COR-L47 (cell line): ENCODE measurements at regions not wholly inside any gene's neighbourhood (a gene's known extent, or its start where the extent isn't known, plus 50 kb on each side); places are given as distances from the start of the nearest gene placed in this dataset.
"Not testable (repeated sequence)": the region's sequence is repeated elsewhere in the genome, so short reads cannot be mapped to it uniquely, and the experiment has no call there.

ENCODE experiments used
- DNase-seq: peaks from one replicate; lab custom pipeline; 2025; lab: John Stamatoyannopoulos, UW

DNA sequence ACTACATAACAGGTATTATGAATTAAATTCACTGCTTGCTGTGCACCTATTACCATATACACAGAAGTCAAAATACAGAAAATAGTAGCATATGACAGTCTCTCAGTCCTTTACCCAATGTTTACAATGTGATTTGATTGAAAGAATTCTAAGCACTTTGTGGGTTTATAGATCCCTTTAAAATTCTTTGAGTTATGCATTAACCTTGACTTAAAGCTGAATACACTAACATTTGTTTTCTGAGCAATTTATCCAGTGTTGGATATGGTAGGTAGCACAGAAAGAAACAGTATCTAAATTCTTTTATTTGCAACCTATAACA lies 230.8 kb upstream of the DDI1 start:
- no peak for DNase-seq

DNA sequence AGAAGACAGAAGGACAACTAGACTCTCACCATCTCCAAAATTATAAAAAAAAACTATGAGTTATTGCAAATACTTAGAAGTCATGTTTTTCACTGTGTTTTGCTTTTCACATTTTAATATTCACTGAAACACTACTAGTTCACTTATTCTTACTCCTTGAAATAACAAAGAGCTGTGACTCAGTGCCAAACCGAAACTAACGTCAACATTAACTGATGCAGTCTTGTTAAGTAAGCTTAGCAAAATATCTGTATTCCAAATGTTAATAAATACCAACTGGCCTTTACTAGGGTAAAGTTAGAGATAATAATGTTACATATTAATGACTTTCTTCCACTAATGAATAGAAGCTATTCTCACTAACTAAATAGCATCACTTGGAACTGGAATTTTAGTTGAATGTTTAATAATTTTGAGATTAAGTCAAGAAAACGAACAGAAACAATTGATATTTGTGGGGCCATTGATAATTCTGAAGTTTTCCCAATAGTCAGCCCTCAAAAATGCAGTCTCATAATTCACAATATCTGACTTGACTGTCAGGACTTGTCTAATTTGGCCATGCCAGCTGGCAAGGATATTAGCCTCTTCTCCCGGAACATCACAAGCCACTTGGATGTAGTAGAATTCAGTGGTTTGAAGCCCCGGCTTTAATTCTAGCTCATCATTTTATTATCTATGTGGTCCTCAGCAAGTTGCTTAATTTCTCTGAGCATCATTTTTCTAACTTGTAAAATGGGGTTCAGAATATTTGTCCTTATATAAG lies 230.1 kb upstream of the DDI1 start:
- no peak for DNase-seq

DNA sequence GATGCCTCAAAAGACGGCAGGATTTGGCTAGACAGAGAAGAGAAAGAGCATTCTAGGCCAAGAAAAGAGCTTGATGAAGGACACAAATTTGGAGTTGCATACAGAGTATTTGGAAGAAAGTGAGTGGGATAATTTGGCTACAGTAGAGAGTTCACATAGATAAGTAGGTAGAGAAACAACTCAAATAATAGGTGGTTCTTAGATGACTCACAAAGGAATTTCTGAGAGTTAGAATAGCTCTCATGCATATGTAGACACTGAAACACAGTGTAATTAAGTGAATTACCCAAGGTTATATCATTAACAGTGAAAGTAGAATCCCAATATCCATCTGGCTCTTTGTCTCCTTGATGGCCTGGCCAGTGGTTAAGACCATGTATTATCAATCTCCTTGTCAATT lies 228.6 kb upstream of the DDI1 start:
- DNase-seq = no peak

DNA sequence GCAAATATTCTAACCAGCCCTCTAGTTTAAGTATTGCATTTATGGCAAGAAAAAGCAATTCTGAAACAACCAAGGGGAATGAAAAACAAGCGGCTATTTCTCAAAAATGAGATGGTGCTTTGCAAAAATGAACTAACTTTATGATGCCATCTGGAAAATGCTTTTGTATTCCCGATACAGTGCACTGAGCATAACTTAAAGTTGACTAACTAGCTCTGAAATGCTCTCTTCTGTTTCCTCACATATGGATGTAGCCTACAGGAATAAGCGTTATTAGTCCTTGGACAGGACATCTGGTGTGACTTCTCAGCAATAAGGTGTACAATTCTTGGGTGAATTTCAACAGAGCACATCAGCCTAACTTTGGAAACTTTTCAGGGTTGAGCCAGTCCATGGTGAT lies 228.2 kb upstream of the DDI1 start:
- DNase-seq = no peak

DNA sequence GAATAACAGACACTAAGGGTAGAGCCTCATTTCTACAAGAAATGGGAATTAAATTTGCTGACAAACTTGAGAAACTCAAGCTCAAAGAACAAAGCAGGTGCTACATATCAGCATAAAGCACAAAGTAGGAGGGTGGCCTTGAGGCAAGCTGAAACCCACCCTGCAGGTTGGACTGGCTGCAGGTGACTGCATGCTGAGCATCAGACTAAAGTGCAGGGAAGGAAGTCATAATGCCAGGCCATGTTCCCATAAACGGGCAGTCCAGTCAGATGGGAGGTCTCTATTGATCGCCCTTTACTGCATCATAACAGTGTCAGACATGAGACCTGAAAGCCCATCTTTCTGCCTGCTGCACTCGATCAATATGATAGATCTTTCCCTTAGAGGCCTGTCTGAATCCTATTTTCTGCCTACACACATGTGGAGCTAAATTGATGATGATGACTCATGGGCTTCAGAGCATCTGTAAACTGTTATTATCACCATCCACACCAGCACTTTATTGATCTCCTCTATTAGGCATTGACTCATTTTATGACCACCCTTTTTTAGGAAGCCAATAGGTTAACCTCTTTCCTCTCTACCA lies 224.5 kb upstream of the DDI1 start:
- DNase-seq = no peak

DNA sequence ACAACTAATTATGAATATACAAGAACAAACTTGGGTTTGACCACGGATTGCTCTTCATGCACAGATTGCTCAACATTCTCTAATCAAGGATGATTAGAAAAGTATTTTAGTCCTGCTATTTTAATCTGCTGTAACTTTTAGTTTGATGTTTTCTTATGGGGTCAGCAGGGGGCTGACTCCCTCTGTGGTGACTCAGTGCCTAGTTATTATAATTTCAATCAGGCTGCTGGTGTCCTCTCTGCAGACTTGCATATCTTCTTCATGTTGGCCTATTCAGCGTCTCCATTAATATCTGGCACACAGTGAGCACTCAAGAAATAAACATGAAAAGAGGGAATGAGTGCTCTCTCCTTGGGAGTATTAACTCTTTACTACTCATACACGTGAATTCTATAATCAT lies 223.8 kb upstream of the DDI1 start:
- no peak for DNase-seq

DNA sequence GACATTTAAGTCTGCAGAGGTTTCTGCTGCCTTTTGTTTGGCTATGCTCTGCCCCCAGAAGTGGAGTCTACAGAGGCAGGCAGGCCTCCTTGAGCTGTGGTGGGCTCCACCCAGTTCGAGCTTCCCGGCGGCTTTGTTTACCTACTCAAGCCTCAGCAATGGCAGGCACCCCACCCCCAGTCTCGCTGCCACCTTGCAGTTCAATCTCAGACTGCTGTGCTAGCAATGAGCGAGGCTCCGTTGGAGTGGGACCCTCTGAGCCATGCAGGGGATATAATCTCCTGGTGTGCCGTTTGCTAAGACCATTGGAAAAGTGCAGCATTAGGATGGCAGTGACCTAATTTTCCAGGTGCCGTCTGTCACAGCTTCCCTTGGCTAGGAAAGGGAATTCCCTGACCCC lies 216.1 kb upstream of the DDI1 start:
- not testable (repeated sequence) for DNase-seq

DNA sequence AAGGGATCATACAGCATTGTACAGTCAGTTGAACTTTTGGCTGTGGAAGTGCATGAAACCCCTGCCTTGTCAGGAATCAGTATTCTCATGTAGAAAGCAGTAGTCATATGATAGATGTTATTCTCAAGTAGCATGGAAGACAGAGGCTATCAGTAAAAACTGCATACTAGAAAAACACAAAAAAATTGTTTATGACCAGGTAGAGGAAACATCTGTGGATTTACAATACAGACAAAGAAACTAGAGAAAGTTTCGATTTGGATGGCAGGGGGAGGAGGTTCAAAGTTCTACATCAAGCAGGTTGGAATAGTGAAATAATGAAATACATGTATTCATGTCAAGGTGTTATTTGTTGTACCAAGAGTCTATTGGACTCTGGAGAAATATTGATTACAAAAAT lies 212.3 kb upstream of the DDI1 start:
- no peak for DNase-seq

DNA sequence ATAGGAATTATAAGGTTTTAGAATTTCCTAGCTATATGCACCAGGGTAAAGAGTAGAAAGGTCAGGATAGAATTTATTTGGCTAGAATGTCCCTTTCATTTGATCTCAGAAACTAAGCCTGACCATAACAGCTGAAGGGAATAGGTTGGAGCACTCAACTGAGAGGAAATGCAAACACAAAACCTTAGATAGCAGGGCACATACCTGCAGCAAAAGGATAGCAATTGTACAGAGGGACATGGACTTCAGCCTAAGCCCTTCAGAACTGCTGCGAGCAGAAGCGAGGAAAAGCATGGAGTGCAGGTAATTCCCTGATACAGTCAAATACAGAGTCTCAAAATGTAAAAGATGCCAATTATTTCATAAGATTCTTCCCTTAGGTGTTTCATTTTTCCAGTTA lies 211.0 kb upstream of the DDI1 start:
- no peak for DNase-seq

DNA sequence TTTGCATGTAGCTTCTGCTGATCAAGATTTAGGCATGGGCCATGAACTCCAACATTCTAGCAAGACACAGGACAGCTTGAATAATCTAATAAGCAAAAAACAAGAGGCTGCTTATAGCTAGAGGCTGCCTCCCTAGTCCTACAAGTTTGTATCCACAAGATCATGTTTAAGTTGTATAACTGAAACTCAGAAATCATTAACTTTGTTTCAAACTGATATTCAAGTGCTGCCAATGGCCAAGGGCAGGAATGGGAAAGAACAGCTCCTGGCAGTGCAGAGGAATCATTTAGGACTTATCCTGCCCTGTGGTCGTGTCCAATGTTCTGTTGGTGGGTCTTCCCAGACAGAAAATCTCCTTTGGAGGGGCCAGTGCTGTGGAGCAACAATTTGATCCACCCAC lies 209.6 kb upstream of the DDI1 start:
- DNase-seq = no peak

DNA sequence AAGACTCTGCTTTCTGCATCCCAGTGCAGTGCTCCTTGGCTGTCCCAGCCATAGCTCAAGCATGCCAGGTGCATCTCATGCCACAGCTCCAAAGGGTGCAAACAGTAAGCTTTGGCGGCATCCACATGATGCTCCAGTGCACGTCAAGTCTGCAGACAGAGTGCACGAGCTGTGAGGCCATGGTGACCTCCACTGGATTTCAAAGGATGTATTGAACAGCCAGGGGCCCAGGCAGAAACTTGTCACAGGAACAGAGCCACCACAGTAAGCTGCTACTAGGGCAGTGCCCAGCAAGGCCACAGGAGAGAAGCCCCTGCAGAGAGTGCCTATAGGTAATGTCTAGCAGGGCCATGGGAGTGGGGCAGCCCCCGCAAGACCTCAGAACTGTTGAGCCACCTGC lies 206.8 kb upstream of the DDI1 start:
- DNase-seq = no peak

DNA sequence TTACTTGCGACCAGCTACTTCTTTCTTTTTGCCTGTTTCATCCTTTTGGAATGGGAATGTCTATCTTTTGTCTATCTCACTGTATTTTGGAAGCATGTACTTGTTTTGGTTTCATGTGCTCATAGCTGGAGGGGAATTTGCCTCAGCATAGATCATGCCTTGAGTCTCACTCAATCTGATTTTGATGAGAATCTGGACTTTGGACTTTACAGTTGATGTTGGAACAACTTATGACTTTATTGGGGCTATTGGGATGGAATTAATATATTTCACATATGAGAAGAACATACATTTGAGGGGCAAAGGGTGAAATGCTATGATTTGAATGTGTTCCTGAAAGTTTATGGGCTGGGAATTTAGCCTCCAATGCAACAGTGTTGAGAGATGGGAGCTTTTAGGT lies 206.2 kb upstream of the DDI1 start:
- DNase-seq = no peak

DNA sequence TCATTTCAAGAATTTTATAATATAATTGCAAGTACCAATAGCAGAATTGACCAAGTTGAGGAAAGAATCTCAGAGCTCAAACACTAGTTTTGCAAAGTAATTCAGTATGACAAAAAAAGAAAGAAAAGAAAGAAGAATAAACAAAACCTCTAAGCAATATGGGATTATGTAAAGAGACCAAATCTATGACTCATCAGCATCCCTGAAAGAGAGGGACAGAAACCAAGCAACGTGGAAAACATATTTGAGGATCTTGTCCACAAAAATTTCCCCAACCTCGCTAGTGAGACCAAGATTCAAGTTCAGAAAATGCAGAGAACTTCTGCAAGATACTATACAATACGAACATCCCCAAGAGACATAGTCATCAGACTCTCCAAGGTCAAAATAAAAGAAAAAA lies 203.7 kb upstream of the DDI1 start:
- no peak for DNase-seq

DNA sequence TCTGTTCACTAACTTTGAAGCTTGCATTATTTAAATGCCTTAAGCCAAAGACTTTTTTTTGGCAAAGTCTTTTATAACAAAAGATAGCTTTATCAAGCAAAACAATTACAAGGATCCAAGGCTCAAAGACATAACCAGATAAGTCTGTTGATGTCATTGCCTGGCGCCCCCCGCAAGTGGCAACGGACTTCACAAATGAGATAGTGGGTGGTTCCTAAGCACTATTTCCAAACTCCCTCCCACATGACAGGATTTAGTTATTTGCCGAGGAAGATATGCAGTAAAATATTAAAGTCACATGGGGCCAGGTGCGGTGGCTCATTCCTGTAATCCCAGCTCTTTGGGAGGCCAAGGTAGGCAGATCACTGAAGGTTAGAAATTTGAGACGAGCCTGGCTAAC lies 194.2 kb upstream of the DDI1 start:
- DNase-seq = no peak

DNA sequence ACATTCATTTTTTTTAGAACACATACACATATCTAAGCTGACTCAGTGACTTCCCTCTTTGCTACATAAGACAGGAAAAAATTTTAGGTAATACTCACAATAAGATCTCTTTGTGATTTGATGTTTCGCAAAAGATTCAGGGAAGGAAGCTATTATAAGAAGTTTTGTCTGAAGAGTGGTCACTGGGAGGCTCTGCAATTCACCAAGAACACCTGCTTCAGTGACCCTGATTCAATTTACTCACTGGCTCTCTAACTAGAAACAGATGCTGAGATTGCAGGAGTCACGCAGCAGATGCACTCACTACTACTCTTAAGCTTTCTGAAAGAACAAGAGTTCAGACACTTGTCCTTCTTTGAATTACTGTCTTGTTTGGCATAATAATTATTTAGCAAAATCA lies 193.6 kb upstream of the DDI1 start:
- DNase-seq = peak; percentile 11

DNA sequence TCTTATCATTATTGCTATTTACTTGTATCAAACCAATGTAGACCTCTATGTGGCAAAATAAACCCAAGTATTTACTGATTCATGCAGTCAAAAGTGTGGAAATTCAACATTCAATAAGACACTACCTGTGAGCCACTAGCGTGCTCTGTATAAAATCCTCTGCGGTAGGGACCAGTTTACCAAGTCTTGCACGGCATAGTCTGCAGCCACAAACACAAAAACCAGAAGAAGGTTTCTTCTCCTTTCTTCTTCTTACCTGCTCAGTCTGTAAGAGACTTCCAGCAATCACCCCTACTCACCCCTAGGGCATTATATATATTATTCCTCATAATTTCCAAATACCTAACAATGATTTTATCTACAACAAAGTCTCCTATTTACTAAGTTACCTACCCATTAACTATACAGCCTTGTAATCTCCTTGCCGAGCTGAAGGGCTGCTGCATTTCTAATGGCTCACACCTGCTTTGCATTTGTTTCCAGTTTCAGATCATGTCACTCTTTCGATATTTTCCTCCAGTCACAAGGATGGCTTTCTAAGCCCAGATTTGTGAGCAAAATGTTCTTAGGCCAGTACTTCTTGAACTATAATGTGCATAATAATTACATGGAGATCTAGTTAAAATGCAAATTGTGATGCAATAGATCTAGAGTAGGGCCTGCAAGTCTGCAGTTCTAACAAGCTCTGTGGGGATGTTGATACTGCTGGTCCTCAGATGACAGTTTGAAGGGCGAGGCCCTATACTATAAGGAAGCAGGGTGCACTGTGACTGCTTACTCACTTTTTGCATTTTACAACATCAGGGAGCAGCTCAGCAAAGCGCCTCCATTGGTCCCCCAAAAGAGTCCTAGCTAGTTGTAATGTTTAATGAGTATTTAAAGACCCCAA lies 191.9 kb upstream of the DDI1 start:
- DNase-seq = no peak

DNA sequence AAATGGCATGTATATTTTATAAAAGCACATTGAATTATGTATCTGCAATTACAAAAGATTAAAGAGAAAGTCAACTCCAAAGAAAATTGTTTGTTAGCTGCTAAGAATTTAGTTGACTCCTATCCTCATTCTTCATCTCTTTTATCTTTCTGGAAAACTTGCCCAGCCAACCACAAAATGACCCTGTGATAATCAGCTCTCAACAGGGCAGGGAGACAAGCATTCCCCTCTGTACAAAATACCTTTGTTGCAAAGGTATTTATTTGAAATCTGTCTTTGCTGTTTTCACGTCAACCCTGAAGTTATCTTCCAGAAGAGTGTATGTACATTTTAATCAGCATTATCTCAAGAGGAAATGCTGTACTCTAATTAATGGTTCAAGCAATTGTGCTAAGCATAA lies 191.1 kb upstream of the DDI1 start:
- DNase-seq = no peak

DNA sequence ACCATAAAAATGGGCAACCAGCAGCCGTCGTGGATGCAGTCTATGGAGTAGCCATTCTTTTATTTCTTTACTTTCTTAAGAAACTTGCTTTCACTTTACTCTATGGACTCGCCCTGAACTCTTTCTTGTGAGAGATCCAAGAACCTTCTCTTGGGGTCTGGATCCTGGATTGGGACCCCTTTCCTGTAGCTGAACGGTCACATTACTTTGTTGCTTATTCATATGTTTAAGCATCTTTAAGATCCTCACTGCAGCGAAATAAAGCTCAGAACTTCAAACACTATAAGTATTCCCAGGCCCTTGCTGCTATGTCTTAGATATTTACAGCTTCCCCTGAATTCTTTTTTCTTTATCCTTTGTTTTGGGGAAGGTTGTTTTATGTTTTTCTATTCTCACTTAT lies 187.8 kb upstream of the DDI1 start:
- no peak for DNase-seq

DNA sequence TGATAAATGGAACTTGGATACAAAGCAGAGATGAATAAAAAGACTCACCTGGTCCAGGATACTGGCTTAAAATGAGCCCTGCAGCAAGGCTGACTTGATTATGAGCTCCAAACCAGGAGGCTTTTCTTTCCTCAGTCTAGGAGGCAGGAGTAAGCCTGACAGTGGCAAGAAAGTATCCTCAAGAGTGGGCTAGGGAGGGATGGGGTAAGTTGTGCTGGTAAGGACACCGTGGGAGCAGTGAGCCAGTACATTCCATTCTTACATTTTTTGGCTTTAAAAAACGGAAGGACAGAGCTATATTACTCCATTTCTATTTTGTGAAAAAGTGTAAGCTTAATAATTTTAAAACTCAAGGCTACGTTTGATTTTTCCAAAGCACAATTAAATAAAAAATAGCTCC lies 187.1 kb upstream of the DDI1 start:
- no peak for DNase-seq

DNA sequence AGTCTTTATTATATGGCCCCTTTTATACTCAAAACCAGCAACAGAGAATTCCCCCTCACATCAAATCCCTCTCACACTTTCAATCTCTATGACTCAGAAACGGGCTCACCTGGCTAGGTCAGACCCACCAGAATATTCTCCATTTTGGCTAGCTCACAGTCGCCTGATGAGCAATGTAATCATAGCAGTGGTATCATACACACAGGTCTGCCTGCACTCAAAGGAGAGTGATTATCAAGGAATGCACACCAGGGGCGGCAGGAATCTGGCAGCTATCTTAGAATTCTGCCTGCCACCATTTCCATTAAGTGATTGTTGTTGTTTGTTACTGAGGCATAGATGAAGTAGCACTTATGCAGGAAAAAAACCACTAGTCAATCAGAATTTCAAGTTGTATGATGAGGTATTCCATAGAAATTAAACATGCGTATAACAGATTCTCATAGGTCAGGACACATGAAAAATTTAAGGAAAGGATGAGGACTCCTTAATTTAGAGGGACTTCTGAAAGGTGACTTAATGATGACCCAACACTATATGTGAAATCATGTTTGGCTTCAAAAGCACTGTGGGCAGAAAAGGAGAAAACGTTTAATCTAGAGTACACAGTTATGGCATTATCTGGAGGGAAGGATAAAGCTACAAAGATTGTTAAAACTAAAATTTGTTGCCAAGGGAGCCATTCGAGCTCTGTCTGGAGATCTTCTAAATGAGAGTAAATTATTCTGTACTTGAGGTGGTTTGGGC lies 185.8 kb upstream of the DDI1 start:
- DNase-seq = no peak

DNA sequence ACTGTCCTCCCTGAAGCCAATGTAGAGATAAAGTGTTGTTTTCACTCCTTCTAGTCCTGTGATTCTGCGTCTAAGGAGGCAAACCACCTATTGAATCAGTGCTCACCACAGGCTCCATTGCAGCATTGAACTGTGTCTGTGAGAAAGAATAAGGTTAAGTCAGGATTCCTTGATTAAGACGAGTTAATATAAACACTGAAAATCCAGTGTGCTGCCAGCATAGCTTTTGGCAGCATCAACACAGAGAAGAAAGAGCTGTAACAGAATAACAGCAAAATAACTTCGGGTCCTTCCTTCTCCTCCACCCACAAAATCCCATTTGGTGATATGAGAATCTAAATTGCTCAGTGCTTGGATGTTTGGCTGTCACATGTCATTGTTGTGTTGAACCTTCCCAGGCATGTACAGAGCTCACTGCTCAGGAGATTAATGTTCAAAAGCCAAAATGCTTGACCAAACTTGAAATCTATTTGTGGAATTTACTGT lies 185.2 kb upstream of the DDI1 start:
- DNase-seq = no peak
